ENCODE measurements at regions not wholly inside any gene's neighbourhood (a gene's known extent, or its start where the extent isn't known, plus 50 kb on each side); places are given as distances from the start of the nearest gene placed in this dataset.

DNA sequence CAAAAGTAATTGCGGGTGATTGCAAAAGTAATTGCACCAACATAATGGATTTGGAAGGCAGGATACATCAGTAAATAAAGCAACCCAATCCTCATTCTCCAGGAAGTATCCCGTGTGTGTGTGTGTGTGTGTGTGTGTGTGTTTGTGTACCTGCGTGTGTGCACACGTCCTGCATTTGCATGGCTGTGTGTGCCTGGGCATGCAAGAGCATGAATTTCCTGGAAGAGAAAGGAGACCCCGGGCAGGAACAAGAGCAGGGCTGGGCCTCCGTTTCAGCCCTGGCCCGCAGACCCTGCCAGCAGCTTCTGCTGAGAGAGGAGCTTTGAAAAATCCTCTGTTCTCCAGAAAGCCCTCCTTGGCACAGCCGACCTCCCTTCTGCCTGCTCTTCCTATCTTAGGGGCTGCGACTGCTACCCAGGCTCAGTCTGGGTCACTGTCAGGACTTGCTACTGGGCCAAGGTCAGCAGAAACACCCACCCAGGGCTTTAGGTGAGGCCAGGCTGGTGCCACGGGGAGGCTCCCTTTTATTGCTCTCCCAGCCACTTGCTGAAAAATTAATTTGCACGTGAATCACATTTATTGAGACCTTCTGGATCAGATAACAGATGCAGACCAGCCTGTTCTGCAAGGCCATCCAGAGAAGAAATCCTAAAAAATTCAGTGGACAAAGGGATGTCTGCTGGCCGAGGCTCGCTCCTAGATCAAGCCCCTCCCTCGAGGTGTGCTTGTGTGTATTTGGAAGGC lies 258.3 kb downstream of the ZNF536 start:
- no peak for DNase-seq (ENCODE audit: low read depth)

GRCh38 chr19:30629086-30629485 lies 256.9 kb downstream of the ZNF536 start:
- DNase-seq (ENCODE audit: low read depth), result no peak

- no peak for DNase-seq (ENCODE audit: low read depth)
Measured at GRCh38 chr19:30626626-30626966, 254.4 kb downstream of the ZNF536 start.

GRCh38 chr19:30625947-30626625 lies 253.9 kb downstream of the ZNF536 start:
- no peak for DNase-seq (ENCODE audit: low read depth)

GRCh38 chr19:30622276-30622675 lies 250.1 kb downstream of the ZNF536 start:
- no peak for DNase-seq (ENCODE audit: low read depth)

- no peak for DNase-seq (ENCODE audit: low read depth)
Measured at GRCh38 chr19:30621326-30621920, 249.2 kb downstream of the ZNF536 start.

DNA sequence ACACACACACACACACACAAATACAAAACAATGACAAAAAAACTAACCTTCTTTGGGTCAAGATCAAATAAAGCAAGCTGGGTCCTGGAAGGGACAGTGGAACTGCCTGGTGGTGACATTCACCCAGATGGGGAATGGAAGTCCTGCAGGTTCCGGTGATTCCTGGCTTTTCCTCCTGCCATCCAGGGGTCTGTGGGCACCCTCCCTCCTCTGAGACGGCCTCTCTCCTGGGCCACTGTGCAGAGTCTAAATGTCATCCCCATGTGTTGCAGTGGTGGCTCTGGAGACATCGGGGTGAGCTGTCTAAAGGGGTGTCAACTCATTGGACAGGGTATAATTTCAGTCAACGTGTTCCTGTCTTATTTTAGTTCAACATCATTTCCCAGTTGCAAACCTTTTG lies 248.2 kb downstream of the ZNF536 start:
- no peak for DNase-seq (ENCODE audit: low read depth)

DNA sequence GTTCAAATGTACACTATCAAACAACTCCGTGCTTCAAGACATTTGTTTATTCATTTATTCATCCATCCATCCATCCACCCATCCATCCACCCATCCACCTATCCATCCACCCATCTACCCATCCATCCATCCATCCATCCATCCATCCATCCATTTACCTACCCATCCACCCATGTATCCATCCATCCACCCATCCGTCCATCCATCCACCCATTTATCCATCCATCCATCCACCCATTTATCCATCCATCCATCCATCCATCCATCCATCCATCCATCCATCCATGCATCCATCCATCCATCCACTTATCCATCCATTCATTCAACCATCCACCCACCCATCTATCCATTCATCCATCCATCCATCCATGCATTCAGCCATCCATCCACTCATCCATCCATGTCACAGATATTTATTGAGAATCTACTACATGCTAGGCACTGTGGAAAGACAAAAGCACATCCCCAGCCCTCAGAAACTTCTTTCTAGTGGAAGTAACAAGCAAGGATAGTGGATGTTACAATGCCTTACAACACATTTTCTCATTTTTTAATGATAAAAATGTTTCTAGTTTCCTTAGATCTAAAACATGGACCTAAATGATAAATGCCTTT lies 237.6 kb downstream of the ZNF536 start:
- no peak for DNase-seq (ENCODE audit: low read depth)

GRCh38 chr19:30608471-30608870 lies 236.3 kb downstream of the ZNF536 start:
- no peak for DNase-seq (ENCODE audit: low read depth)

Data from amniotic epithelial cell (primary cell).